Natural killer cell (primary cell): ENCODE measurements at regions not wholly inside any gene's neighbourhood (a gene's known extent, or its start where the extent isn't known, plus 50 kb on each side); places are given as distances from the start of the nearest gene placed in this dataset.
"Not testable (repeated sequence)": the region's sequence is repeated elsewhere in the genome, so short reads cannot be mapped to it uniquely, and the experiment has no call there.

Source experiments
- ATAC-seq, 3 donors: fragments of 150-1000 bp in 2 of 3; fragments of 200-7000 bp in 1 of 3; cut with Tn5 transposase; 1 replicate in 1 of 3; 2 replicates in 2 of 3; pipeline ENCODE4 v1.10.0; 2021; ENCODE audit warnings: mild to moderate bottlenecking in 2 of 3, moderate library complexity in 2 of 3
- DNase-seq, 2 donors: peaks; one replicate each; pipeline versions ENCODE4 v3.0.0 to v3.0.0-alpha.2; 2013 to 2021; ENCODE audit warnings: mixed read lengths in 1 of 2
- H3K27ac ChIP-seq: one replicate; pipeline ENCODE4 v1.5.1; 2013; ENCODE audit warnings: mild to moderate bottlenecking, low read length
- H3K27me3 ChIP-seq: one replicate; pipeline ENCODE4 v1.6.1; 2013; ENCODE audit warnings: low read length; ENCODE audit not compliant: control insufficient read depth, insufficient read depth
- H3K36me3 ChIP-seq: one replicate; pipeline ENCODE4 v1.6.1; 2013; ENCODE audit warnings: low read length; ENCODE audit not compliant: control insufficient read depth, insufficient read depth
- H3K4me1 ChIP-seq: one replicate; pipeline ENCODE4 v1.6.1; 2013; ENCODE audit warnings: low read length; ENCODE audit not compliant: control insufficient read depth, insufficient read depth
- H3K4me3 ChIP-seq: one replicate; pipeline ENCODE4 v1.5.1; 2013; ENCODE audit warnings: low read length
- H3K9me3 ChIP-seq: one replicate; pipeline ENCODE4 v1.6.1; 2013; ENCODE audit warnings: low read length; ENCODE audit not compliant: control insufficient read depth, insufficient read depth
- H3K27ac Mint-ChIP-seq, 2 donors: one replicate each; pipeline ENCODE4 v1.8.0; 2022; ENCODE audit warnings: mild to moderate bottlenecking in 2 of 2, mixed read lengths in 2 of 2, moderate library complexity in 1 of 2
- H3K27me3 Mint-ChIP-seq, 2 donors: one replicate each; pipeline ENCODE4 v1.8.0; 2022; ENCODE audit warnings: low read depth in 2 of 2, mixed read lengths in 2 of 2
- H3K36me3 Mint-ChIP-seq: one replicate; pipeline ENCODE4 v1.8.0; 2022; ENCODE audit warnings: mixed read lengths
- H3K4me1 Mint-ChIP-seq, 2 donors: one replicate each; pipeline ENCODE4 v1.8.0; 2022; ENCODE audit warnings: mixed read lengths in 2 of 2
- H3K4me3 Mint-ChIP-seq: one replicate; pipeline ENCODE4 v1.8.0; 2022; ENCODE audit warnings: mild to moderate bottlenecking, moderate library complexity, mixed read lengths
- H3K9me3 Mint-ChIP-seq, 2 donors: one replicate each; pipeline ENCODE4 v1.8.0; 2022; ENCODE audit warnings: mixed read lengths in 2 of 2
- WGBS: methylation state at CpG from one replicate; pipeline ENCODE4 v1.1.7; 2013; ENCODE audit warnings: missing lambda C conversion rate; ENCODE audit not compliant: insufficient coverage; 5-methylcytosine and 5-hydroxymethylcytosine counted together
- intact Hi-C: fragments of 100-400 bp; cut with micrococcal nuclease; formaldehyde crosslinking; loops from one replicate; pipeline ENCODE4 v1.14.2; 2022
- TF ChIP-seq, protein P1 (sequence below): fragments of 200-600 bp; IDR thresholded peaks from one replicate; pipeline ENCODE4 v1.8.0; 2022; ENCODE audit warnings: antibody characterized with exemption

DNA sequence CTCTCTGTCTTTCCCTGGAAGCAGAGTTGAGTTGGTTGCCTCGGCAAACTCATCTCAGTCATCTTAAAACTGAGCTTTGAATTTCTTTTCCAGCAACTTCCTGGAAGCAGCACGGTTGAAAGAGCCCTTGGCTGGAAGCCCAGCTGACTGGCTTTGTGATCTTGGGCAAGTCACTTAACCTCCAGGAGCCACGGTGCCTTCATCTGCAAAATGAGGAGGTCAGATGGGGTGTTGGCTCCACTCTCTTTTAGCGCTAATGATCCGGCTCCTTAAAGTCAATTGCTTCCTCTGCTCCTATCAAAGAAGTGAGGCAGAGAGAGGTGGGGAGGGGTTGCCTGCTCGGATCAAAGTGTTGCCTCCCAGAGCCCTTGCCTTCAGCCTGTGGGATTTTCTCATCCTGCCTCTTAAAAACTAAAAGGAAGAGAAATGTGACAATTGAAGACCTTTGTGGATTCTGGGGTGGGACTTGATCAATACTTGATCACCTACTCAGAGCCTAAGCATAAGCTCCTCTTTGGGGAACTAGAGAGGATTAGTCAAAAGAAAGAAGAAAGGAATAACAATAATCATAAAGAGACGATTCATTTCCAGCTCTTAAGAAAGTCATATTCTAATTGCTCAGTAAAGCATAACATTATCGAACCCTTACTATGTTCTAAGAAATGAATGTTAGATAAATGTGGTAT lies 86.6 kb downstream of the MYCN start:
- Mint-ChIP-seq H3K27me3 (peaks cover 6 to 7% of the 10 kb centered on the region in 2 donors), H3K27ac (no peak overlapping the region), H3K36me3 (no peaks in the 10 kb centered on the region), H3K4me1 (no peaks in the 10 kb centered on the region), H3K9me3 (no peaks in the 10 kb centered on the region), H3K4me3 (no peak overlapping the region)
- no peak for DNase-seq
- 77% methylated on average over 6 of the region's 8 CpGs for WGBS
- no peaks in the 10 kb centered on the region for H3K4me1 ChIP-seq
- H3K27me3 ChIP-seq: no peaks in the 10 kb centered on the region
- TF ChIP-seq, protein P1, sequence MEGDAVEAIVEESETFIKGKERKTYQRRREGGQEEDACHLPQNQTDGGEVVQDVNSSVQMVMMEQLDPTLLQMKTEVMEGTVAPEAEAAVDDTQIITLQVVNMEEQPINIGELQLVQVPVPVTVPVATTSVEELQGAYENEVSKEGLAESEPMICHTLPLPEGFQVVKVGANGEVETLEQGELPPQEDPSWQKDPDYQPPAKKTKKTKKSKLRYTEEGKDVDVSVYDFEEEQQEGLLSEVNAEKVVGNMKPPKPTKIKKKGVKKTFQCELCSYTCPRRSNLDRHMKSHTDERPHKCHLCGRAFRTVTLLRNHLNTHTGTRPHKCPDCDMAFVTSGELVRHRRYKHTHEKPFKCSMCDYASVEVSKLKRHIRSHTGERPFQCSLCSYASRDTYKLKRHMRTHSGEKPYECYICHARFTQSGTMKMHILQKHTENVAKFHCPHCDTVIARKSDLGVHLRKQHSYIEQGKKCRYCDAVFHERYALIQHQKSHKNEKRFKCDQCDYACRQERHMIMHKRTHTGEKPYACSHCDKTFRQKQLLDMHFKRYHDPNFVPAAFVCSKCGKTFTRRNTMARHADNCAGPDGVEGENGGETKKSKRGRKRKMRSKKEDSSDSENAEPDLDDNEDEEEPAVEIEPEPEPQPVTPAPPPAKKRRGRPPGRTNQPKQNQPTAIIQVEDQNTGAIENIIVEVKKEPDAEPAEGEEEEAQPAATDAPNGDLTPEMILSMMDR: no peak
- H3K4me3 ChIP-seq: no peak overlapping the region
- H3K9me3 ChIP-seq: no peaks in the 10 kb centered on the region
- no peak for ATAC-seq
- intact Hi-C loops: no loop called here
- H3K36me3 ChIP-seq: no peaks in the 10 kb centered on the region
- no peak overlapping the region for H3K27ac ChIP-seq

DNA sequence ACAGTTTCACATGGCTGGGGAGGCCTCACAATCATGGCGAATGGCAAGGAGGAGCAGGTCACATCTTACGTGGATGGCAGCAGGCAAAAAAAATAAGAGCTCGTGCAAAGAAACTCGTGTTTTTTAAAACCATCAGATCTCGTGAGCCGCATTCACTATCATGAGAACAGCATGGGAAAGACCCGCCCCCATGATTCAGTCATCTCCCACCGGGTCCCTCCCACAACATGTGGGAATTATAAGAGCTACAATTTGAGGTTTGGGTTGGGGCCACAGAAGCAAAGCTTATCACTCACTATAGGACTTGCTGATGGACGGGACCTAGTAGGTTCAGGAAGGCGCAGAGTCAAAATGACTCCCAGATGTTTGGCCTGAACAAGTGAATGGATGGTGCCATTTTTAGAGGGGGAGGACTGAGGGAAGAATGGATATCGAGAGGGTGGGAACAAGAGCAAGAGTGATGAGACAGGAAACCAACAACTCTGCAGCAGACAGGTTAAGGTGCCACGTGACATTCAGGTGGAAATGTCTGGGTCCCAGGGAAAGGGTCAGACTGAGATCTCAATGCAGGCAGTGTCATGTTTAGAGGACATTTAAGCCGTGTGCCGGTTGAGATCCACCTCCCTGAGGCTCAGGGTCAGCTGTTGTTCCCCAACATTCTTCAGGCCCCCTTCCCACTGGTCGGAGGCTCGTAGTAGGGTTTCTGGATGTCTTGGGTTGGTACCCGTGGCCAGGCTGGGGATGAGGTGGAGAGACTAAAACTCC lies 85.7 kb downstream of the MYCN start:
- Histone ChIP-seq H3K27ac (no peak overlapping the region), H3K9me3 (no peaks in the 10 kb centered on the region), H3K4me1 (no peaks in the 10 kb centered on the region), H3K36me3 (no peaks in the 10 kb centered on the region), H3K4me3 (no peak overlapping the region), H3K27me3 (no peaks in the 10 kb centered on the region)
- DNase-seq: no peak
- ATAC-seq: no peak
- H3K27me3 Mint-ChIP-seq: peaks cover 6 to 7% of the 10 kb centered on the region in 2 donors
- no peaks in the 10 kb centered on the region for H3K9me3 Mint-ChIP-seq
- no peak overlapping the region for H3K27ac Mint-ChIP-seq
- 93% methylated on average over 15 of the region's 17 CpGs for WGBS
- H3K36me3 Mint-ChIP-seq: no peaks in the 10 kb centered on the region
- TF ChIP-seq, protein P1: no peak
- intact Hi-C loops: no loop called here
- no peaks in the 10 kb centered on the region for H3K4me1 Mint-ChIP-seq
- H3K4me3 Mint-ChIP-seq: no peak overlapping the region

DNA sequence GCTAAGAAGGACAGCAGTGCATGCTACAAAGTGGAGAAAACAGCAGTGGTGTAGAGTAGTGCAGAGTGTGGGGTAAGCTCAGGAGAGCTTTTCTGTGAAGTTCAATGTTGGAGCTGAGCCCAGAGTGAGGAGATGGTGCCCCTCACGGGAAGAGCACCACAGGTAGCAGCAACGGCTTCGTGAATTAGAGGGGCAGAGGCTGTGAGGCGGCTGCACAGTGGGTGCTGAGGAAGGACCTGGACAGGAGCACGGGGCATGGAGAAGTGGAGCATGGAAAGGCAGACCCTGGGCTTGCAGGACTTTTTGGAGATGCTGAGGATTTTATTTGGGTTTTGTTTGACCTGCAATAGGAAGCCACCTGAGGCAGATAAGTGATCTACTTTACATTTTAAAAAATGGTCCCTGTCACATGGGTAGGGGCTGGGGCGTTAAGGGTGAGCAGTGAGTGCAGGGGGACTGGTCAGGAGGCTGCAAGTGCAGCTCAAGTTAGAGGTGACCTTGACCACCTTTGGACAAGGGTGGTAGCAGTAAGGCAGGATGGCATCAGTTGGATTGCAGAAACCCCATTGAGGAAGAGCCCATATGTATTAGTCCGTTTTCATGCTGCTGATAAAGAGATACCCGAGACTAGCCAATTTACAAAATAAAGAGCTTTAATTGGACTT lies 85.0 kb downstream of the MYCN start:
- H3K4me1 Mint-ChIP-seq: no peaks in the 10 kb centered on the region
- Histone ChIP-seq H3K27ac (no peak overlapping the region), H3K4me1 (no peaks in the 10 kb centered on the region), H3K9me3 (no peaks in the 10 kb centered on the region), H3K4me3 (no peak overlapping the region), H3K27me3 (no peaks in the 10 kb centered on the region), H3K36me3 (no peaks in the 10 kb centered on the region)
- DNase-seq (no peak), ATAC-seq (no peak)
- H3K9me3 Mint-ChIP-seq: no peaks in the 10 kb centered on the region
- no peak overlapping the region for H3K4me3 Mint-ChIP-seq
- 72% methylated on average over 8 of the region's 8 CpGs for WGBS
- H3K27ac Mint-ChIP-seq: no peak overlapping the region
- intact Hi-C loops: no loop called here
- H3K36me3 Mint-ChIP-seq: no peaks in the 10 kb centered on the region
- H3K27me3 Mint-ChIP-seq: peaks cover 6 to 7% of the 10 kb centered on the region in 2 donors
- TF ChIP-seq, protein P1: no peak

DNA sequence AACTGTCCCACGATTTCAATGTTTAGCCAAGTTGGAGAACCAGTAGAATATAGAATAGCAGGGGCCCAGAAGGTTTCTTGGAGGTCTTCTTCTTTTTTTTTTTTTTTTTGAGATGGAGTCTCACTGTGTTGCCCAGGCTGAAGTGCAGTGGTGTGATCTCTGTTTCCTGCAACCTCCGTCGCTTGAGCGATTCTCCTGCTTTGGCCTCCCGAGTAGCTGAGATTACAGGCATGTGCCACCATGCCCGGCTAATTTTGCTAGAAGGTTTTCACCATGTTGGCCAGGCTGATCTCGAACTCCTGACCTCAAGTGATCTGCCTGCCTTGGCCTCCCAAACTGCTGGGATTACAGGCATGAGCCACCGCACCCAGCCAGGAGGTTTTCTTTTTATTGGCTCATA lies 84.3 kb downstream of the MYCN start:
- H3K9me3 ChIP-seq, H3K9me3 Mint-ChIP-seq, intact Hi-C loops, H3K4me1 ChIP-seq, H3K36me3 Mint-ChIP-seq, H3K4me3 ChIP-seq, H3K27ac Mint-ChIP-seq, H3K27ac ChIP-seq, ATAC-seq, H3K36me3 ChIP-seq, H3K4me3 Mint-ChIP-seq, H3K27me3 Mint-ChIP-seq, H3K4me1 Mint-ChIP-seq, DNase-seq, H3K27me3 ChIP-seq: not testable (repeated sequence)
- WGBS: 80% methylated on average over 8 of the region's 8 CpGs
